Tibial nerve (tissue), 4 donors: ENCODE measurements at regions not wholly inside any gene's neighbourhood (a gene's known extent, or its start where the extent isn't known, plus 50 kb on each side); places are given as distances from the start of the nearest gene placed in this dataset.

Experiments used
- DNase-seq, 2 donors: peaks; one replicate each; pipeline ENCODE4 v3.0.0-alpha.2; 2019; ENCODE audit warnings: low spot score in 2 of 2
- H3K27ac ChIP-seq, 4 donors: fragments of 200-600 bp; sonication (generic) in 3 of 4; one replicate each; pipeline ENCODE4 v1.5.1; 2017 to 2019; ENCODE audit warnings: mild to moderate bottlenecking in 1 of 4
- H3K27me3 ChIP-seq, 2 donors: fragments of 200-600 bp; sonication (generic) in 1 of 2; one replicate each; pipeline versions ENCODE4 v1.5.1 to v1.6.0; 2017 to 2019
- H3K36me3 ChIP-seq, 3 donors: fragments of 200-600 bp; sonication (generic); one replicate each; pipeline ENCODE4 v1.5.1; 2018 to 2019
- H3K4me1 ChIP-seq, 4 donors: fragments of 200-600 bp; sonication (generic) in 3 of 4; one replicate each; pipeline ENCODE4 v1.5.1; 2017 to 2019
- H3K4me3 ChIP-seq, 4 donors: fragments of 200-600 bp; sonication (generic) in 3 of 4; one replicate each; pipeline ENCODE4 v1.5.1; 2017 to 2019; ENCODE audit warnings: mild to moderate bottlenecking in 1 of 4, moderate library complexity in 1 of 4
- H3K9me3 ChIP-seq, 4 donors: fragments of 200-600 bp; sonication (generic) in 3 of 4; one replicate each; pipeline ENCODE4 v1.5.1; 2017 to 2019
- EP300 ChIP-seq, 2 donors: sonication (generic); formaldehyde crosslinking; IDR thresholded peaks; one replicate each; pipeline ENCODE4 v1.6.1; 2017; ENCODE audit warnings: antibody characterized with exemption in 2 of 2, mild to moderate bottlenecking in 1 of 2
- POLR2A ChIP-seq, 2 donors: fragments of 450-650 bp; IDR thresholded peaks; one replicate each; pipeline ENCODE4 v1.6.1; 2017; ENCODE audit warnings: antibody characterized with exemption in 2 of 2, mild to moderate bottlenecking in 2 of 2, moderate library complexity in 2 of 2
- WGBS, 2 donors: methylation state at CpG; one replicate each; pipeline ENCODE4 v1.1.5; 2018; 5-methylcytosine and 5-hydroxymethylcytosine counted together
- TF ChIP-seq, protein P1 (sequence below), 5 experiments: fragments of 200-600 bp in 3 of 5; fragments of 450-650 bp in 2 of 5; sonication (generic) in 3 of 5; IDR thresholded peaks; one replicate each; pipeline ENCODE4 v1.5.1; 2016 to 2019; ENCODE audit warnings: antibody characterized with exemption in 5 of 5, mild to moderate bottlenecking in 3 of 5, moderate library complexity in 2 of 5

DNA sequence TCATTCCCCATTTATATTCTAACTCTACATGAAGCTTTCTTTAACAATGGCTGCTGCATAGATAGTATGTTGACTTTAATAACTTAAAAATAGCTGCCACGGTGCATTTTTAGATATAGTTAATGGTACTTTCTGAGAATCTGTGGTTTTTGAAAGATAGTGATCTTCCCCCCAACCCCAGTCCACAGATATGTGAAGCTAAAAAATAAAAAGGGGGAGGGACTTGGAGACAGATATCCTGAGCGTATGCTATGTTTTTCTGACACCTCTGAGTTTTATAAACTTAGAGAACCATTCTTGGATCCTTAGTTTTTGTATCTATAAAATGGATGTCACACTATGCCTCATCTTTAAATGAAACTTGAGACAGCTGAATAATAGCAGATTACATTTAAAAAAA lies 120.5 kb downstream of the SNX18 start:
- Histone ChIP-seq H3K27ac (no peak overlapping the region), H3K9me3 (no peaks in the 10 kb centered on the region), H3K36me3 (no peaks in the 10 kb centered on the region), H3K4me1 (peaks cover 0 to 3% (median 0%) of the 10 kb centered on the region in 4 donors), H3K4me3 (no peak overlapping the region), H3K27me3 (no peaks in the 10 kb centered on the region)
- no peak for DNase-seq
- 77 to 84% methylated on average over 2 of the region's 2 CpGs for WGBS, 2 donors
- TF ChIP-seq POLR2A (IDR thresholded peaks at IDR 0.05) (no peak), EP300 (IDR thresholded peaks at IDR 0.05) (no peak)
- TF ChIP-seq, protein P1, sequence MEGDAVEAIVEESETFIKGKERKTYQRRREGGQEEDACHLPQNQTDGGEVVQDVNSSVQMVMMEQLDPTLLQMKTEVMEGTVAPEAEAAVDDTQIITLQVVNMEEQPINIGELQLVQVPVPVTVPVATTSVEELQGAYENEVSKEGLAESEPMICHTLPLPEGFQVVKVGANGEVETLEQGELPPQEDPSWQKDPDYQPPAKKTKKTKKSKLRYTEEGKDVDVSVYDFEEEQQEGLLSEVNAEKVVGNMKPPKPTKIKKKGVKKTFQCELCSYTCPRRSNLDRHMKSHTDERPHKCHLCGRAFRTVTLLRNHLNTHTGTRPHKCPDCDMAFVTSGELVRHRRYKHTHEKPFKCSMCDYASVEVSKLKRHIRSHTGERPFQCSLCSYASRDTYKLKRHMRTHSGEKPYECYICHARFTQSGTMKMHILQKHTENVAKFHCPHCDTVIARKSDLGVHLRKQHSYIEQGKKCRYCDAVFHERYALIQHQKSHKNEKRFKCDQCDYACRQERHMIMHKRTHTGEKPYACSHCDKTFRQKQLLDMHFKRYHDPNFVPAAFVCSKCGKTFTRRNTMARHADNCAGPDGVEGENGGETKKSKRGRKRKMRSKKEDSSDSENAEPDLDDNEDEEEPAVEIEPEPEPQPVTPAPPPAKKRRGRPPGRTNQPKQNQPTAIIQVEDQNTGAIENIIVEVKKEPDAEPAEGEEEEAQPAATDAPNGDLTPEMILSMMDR (IDR thresholded peaks at IDR 0.05) = no peak

DNA sequence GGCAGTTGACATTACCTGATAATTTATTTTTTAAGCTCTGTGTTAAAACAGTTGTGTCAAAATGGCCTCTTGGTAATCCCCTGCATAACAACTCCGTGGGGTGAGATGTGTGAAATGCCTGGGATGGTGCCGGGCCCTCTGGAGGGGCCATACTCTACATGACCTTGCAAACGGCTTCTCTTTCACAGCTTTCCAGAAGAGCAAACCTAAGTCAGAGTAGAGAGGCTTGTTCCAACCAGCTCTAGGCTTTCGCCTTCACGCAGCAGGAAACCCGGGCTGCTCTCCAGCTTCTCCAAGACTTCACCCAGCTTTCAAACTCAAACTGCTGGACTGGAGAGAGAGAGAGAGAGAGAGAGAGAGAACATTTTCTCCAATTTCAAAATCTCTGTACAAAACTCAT lies 120.1 kb downstream of the SNX18 start:
- Histone ChIP-seq H3K27ac (no peak overlapping the region), H3K36me3 (no peaks in the 10 kb centered on the region), H3K27me3 (no peaks in the 10 kb centered on the region), H3K4me1 (peaks cover 0 to 7% (median 2%) of the 10 kb centered on the region in 4 donors), H3K9me3 (no peaks in the 10 kb centered on the region), H3K4me3 (no peak overlapping the region)
- WGBS, 2 donors = 53% methylated on average over 6 of the region's 6 CpGs
- TF ChIP-seq POLR2A (IDR thresholded peaks at IDR 0.05) (no peak), EP300 (IDR thresholded peaks at IDR 0.05) (peak in 1 of 2 donors; percentile 7)
- TF ChIP-seq, protein P1 (IDR thresholded peaks at IDR 0.05) = no peak
- DNase-seq = peak in 1 of 2 donors; percentile 43

GRCh38 chr5:54634089-54634488 lies 116.5 kb downstream of the SNX18 start:
- 80 to 82% methylated on average over 1 of the region's 1 CpG for WGBS, 2 donors
- no peaks in the 10 kb centered on the region for H3K27me3 ChIP-seq
- DNase-seq = no peak
- H3K36me3 ChIP-seq = no peaks in the 10 kb centered on the region
- no peak overlapping the region for H3K27ac ChIP-seq
- TF ChIP-seq EP300 (IDR thresholded peaks at IDR 0.05) = no peak
- no peak for TF ChIP-seq POLR2A (IDR thresholded peaks at IDR 0.05)
- TF ChIP-seq, protein P1 (IDR thresholded peaks at IDR 0.05) = no peak
- peaks cover 0 to 25% (median 8%) of the 10 kb centered on the region in 4 donors for H3K4me1 ChIP-seq
- peaks cover 0 to 10% (median 0%) of the 10 kb centered on the region in 4 donors for H3K9me3 ChIP-seq
- no peak overlapping the region for H3K4me3 ChIP-seq

- no peaks in the 10 kb centered on the region for H3K27me3 ChIP-seq
- no peak for DNase-seq
These were observed 114.7 kb downstream of the SNX18 start for GRCh38 chr5:54632131-54632701.

DNA sequence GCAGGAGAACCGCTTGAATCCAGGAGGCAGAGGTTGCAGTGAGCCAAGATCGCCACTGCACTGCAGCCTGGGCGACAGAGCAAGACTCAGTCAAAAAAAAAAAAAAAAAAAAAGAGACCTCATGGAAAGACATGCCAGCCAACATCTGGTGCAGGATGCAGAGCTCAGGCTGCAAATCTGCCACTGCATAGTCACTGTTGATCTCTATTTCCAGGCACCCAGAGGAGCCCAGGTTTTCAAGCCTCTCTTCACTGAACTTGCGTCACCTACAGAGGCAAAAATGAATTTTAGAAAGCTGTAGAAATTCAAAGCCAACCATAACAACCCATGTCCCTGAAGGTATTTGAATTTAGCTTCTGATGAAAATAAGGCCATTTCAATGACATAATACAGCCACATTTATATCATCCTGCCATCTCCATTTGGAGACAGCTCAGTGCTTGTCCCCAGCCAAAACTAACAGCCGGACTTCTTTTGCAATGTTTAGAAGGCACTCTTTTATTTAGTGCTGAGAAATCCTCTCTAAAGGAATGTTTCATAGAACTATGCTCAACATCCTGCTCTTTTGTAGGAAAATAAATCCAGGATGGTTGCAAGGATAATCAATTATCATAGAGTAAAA lies 113.3 kb downstream of the SNX18 start:
- H3K27ac ChIP-seq = no peak overlapping the region
- peaks cover 0 to 10% (median 0%) of the 10 kb centered on the region in 4 donors for H3K9me3 ChIP-seq
- WGBS, 2 donors = 64 to 71% methylated on average over 5 of the region's 5 CpGs
- H3K4me1 ChIP-seq = peaks cover 0 to 22% (median 8%) of the 10 kb centered on the region in 4 donors
- no peak for TF ChIP-seq POLR2A (IDR thresholded peaks at IDR 0.05)
- peak in 1 of 2 donors; percentile 80 for TF ChIP-seq EP300 (IDR thresholded peaks at IDR 0.05)
- TF ChIP-seq, protein P1 (IDR thresholded peaks at IDR 0.05) = no peak
- no peaks in the 10 kb centered on the region for H3K27me3 ChIP-seq
- no peak overlapping the region for H3K4me3 ChIP-seq
- no peak for DNase-seq
- H3K36me3 ChIP-seq = no peaks in the 10 kb centered on the region

More at GRCh38 chr5:54632131-54632701, 114.7 kb downstream of the SNX18 start:
- no peak for TF ChIP-seq EP300 (IDR thresholded peaks at IDR 0.05)
- H3K36me3 ChIP-seq = no peaks in the 10 kb centered on the region
- H3K4me3 ChIP-seq = no peak overlapping the region
- H3K27ac ChIP-seq = peak overlapping the region in 2 of 4 donors; percentile 24 to 25
- H3K9me3 ChIP-seq = peaks cover 0 to 10% (median 0%) of the 10 kb centered on the region in 4 donors
- peaks cover 0 to 22% (median 8%) of the 10 kb centered on the region in 4 donors for H3K4me1 ChIP-seq
- 49 to 56% methylated on average over 6 of the region's 6 CpGs for WGBS, 2 donors
